CMK (cell line): ENCODE measurements at regions not wholly inside any gene's neighbourhood (a gene's known extent, or its start where the extent isn't known, plus 50 kb on each side); places are given as distances from the start of the nearest gene placed in this dataset.

Source experiments
- DNase-seq: peaks from one replicate; pipeline ENCODE4 v3.0.0-alpha.2; 2010; ENCODE audit warnings: low read depth

- no peak for DNase-seq
These were observed 65.1 kb upstream of the PHF14 start for GRCh38 chr7:10908600-10908999.

GRCh38 chr7:10910447-10910846 lies 63.2 kb upstream of the PHF14 start:
- DNase-seq, result no peak

- DNase-seq, result no peak
These were observed 61.6 kb upstream of the PHF14 start for GRCh38 chr7:10912077-10912476.

GRCh38 chr7:10913457-10913856 lies 60.2 kb upstream of the PHF14 start:
- no peak for DNase-seq

GRCh38 chr7:10918093-10918590 lies 55.5 kb upstream of the PHF14 start:
- DNase-seq, result no peak

- DNase-seq, result no peak
These were observed 53.7 kb upstream of the PHF14 start for GRCh38 chr7:10919923-10920322.
